Sigmoid colon (tissue), 6 donors: ENCODE measurements at regions not wholly inside any gene's neighbourhood (a gene's known extent, or its start where the extent isn't known, plus 50 kb on each side); places are given as distances from the start of the nearest gene placed in this dataset.

Experiments
- DNase-seq: peaks from one replicate; pipeline ENCODE4 v3.0.0-alpha.2; 2019
- H3K27ac ChIP-seq, 4 donors: fragments of 200-600 bp; sonication (generic); one replicate each; pipeline ENCODE4 v1.5.1; 2016 to 2019; ENCODE audit warnings: mild to moderate bottlenecking in 1 of 4
- H3K27me3 ChIP-seq, 3 donors: fragments of 200-600 bp; sonication (generic); one replicate each; pipeline ENCODE4 v1.5.1; 2019; ENCODE audit warnings: mild to moderate bottlenecking in 1 of 3
- H3K36me3 ChIP-seq, 4 donors: fragments of 200-600 bp; sonication (generic); one replicate each; pipeline ENCODE4 v1.5.1; 2016 to 2019
- H3K4me1 ChIP-seq, 4 donors: fragments of 200-600 bp; sonication (generic); one replicate each; pipeline ENCODE4 v1.5.1; 2017 to 2019
- H3K4me3 ChIP-seq, 4 donors: fragments of 200-600 bp; sonication (generic); one replicate each; pipeline ENCODE4 v1.5.1; 2017 to 2019; ENCODE audit warnings: mild to moderate bottlenecking in 2 of 4, moderate library complexity in 1 of 4
- H3K9me3 ChIP-seq, 4 donors: fragments of 200-600 bp in 3 of 4; sonication (generic) in 3 of 4; one replicate each; pipeline versions ENCODE4 v1.5.1 to v1.6.1; 2013 to 2019
- EP300 ChIP-seq, 4 donors: sonication (generic); formaldehyde crosslinking; IDR thresholded peaks; one replicate each; pipeline ENCODE4 v1.6.1; 2017; ENCODE audit warnings: antibody characterized with exemption in 4 of 4
- POLR2A ChIP-seq, 2 donors: fragments of 450-650 bp; IDR thresholded peaks; one replicate each; pipeline ENCODE4 v1.6.1; 2016; ENCODE audit warnings: antibody characterized with exemption in 2 of 2, mild to moderate bottlenecking in 2 of 2, moderate library complexity in 2 of 2
- POLR2AphosphoS5 ChIP-seq, 4 donors: sonication (generic); formaldehyde crosslinking; IDR thresholded peaks; one replicate each; pipeline ENCODE4 v1.6.1; 2017; ENCODE audit warnings: antibody characterized with exemption in 4 of 4
- WGBS, 2 donors: extraction: QIAGEN DNeasy Blood & Tissue Kit; methylation state at CpG; one replicate each; pipeline ENCODE4 v1.1.7; 2013; 5-methylcytosine and 5-hydroxymethylcytosine counted together
- intact Hi-C: fragments of 100-400 bp; cut with DNase I; formaldehyde crosslinking; loops from one replicate; pipeline ENCODE4 v1.15.1; 2023
- TF ChIP-seq, protein P1 (sequence below), 4 experiments: fragments of 450-650 bp in 3 of 4; fragments of 200-600 bp in 1 of 4; IDR thresholded peaks; one replicate each; pipeline ENCODE4 v1.5.1; 2016 to 2019; ENCODE audit warnings: antibody characterized with exemption in 4 of 4, mild to moderate bottlenecking in 3 of 4, moderate library complexity in 2 of 4
- donor health status: healthy with polysubstance abuse.
- donor health status: healthy.

DNA sequence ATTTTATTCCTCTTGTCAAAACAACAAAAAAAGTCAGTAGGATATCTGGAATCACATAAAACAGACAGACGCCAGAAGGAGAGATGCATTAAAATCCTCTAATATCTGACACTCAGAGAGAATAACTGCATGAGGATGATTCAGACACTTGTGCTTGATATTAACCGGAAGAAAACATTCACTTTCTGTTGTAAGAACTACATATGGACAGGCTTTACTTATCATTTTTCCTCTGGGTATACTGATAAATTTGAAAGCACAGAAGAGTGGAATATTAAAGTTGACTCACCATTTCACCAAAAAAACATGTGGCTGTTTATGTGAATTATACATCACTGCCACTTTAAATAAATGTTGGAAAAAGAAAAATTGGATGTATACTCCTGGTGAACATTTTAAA, 589.1 kb upstream of the CDH2 start:
- Histone ChIP-seq H3K4me3 (no peak overlapping the region), H3K27me3 (no peaks in the 10 kb centered on the region), H3K27ac (no peak overlapping the region), H3K4me1 (peaks cover 0 to 8% (median 5%) of the 10 kb centered on the region in 4 donors), H3K9me3 (no peaks in the 10 kb centered on the region), H3K36me3 (no peaks in the 10 kb centered on the region)
- TF ChIP-seq POLR2A (IDR thresholded peaks at IDR 0.05): no peak
- TF ChIP-seq POLR2AphosphoS5 (IDR thresholded peaks at IDR 0.05): no peak
- TF ChIP-seq EP300 (IDR thresholded peaks at IDR 0.05): no peak
- TF ChIP-seq, protein P1, sequence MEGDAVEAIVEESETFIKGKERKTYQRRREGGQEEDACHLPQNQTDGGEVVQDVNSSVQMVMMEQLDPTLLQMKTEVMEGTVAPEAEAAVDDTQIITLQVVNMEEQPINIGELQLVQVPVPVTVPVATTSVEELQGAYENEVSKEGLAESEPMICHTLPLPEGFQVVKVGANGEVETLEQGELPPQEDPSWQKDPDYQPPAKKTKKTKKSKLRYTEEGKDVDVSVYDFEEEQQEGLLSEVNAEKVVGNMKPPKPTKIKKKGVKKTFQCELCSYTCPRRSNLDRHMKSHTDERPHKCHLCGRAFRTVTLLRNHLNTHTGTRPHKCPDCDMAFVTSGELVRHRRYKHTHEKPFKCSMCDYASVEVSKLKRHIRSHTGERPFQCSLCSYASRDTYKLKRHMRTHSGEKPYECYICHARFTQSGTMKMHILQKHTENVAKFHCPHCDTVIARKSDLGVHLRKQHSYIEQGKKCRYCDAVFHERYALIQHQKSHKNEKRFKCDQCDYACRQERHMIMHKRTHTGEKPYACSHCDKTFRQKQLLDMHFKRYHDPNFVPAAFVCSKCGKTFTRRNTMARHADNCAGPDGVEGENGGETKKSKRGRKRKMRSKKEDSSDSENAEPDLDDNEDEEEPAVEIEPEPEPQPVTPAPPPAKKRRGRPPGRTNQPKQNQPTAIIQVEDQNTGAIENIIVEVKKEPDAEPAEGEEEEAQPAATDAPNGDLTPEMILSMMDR (IDR thresholded peaks at IDR 0.05): no peak
- 77 to 85% methylated on average over 2 of the region's 2 CpGs for WGBS, 2 donors
- DNase-seq: no peak
- intact Hi-C loops: no loop called here

GRCh38 chr18:28760299-28760698, 583.4 kb upstream of the CDH2 start:
- no peaks in the 10 kb centered on the region for H3K36me3 ChIP-seq
- no peak overlapping the region for H3K27ac ChIP-seq
- intact Hi-C loops: no loop called here
- no peak overlapping the region for H3K4me3 ChIP-seq
- no peak for TF ChIP-seq POLR2AphosphoS5 (IDR thresholded peaks at IDR 0.05)
- TF ChIP-seq, protein P1 (IDR thresholded peaks at IDR 0.05): no peak
- TF ChIP-seq POLR2A (IDR thresholded peaks at IDR 0.05): no peak
- TF ChIP-seq EP300 (IDR thresholded peaks at IDR 0.05): no peak
- no peaks in the 10 kb centered on the region for H3K4me1 ChIP-seq
- DNase-seq: no peak
- H3K27me3 ChIP-seq: no peaks in the 10 kb centered on the region
- no peaks in the 10 kb centered on the region for H3K9me3 ChIP-seq
- WGBS, 2 donors: 70 to 86% methylated on average over 5 of the region's 5 CpGs

DNA sequence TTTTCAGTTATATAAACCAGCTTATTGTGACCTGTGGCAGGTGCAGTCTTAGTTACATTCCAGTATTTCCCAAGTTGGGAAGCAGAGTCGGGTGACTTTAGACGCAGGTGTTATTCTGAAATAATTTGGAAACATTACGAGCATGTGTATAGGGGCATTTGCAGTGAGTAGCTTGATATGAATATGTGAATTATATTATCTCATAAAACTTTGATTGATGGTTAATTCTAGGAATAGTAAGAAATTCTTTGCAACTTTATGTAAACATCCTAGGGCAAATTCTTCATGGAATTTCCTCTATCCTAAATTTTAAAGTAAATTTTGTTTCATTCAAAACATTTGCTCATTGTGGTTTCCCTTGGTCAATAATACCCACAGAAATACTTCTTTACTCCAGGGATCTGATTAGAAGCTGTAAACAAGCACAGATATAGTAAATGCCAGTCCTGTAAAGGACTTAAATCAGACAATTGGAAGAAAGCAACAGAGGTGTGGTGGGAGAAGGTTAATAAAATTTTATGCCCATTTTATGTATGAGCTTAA, 580.6 kb upstream of the CDH2 start:
- Histone ChIP-seq H3K36me3 (no peaks in the 10 kb centered on the region), H3K4me3 (no peak overlapping the region), H3K9me3 (no peaks in the 10 kb centered on the region), H3K27me3 (no peaks in the 10 kb centered on the region), H3K4me1 (no peaks in the 10 kb centered on the region), H3K27ac (no peak overlapping the region)
- intact Hi-C loops: no loop called here
- TF ChIP-seq POLR2AphosphoS5 (IDR thresholded peaks at IDR 0.05): no peak
- no peak for TF ChIP-seq POLR2A (IDR thresholded peaks at IDR 0.05)
- no peak for TF ChIP-seq EP300 (IDR thresholded peaks at IDR 0.05)
- TF ChIP-seq, protein P1 (IDR thresholded peaks at IDR 0.05): no peak
- 80 to 92% methylated on average over 3 of the region's 3 CpGs for WGBS, 2 donors
- no peak for DNase-seq

GRCh38 chr18:28743115-28743514, 566.2 kb upstream of the CDH2 start:
- Histone ChIP-seq H3K27ac (no peak overlapping the region), H3K4me3 (no peak overlapping the region), H3K4me1 (no peaks in the 10 kb centered on the region), H3K9me3 (no peaks in the 10 kb centered on the region), H3K27me3 (no peaks in the 10 kb centered on the region), H3K36me3 (no peaks in the 10 kb centered on the region)
- intact Hi-C loops: no loop called here
- WGBS, 2 donors: 80 to 86% methylated on average over 4 of the region's 4 CpGs
- TF ChIP-seq POLR2AphosphoS5 (IDR thresholded peaks at IDR 0.05): no peak
- TF ChIP-seq, protein P1 (IDR thresholded peaks at IDR 0.05): no peak
- no peak for TF ChIP-seq POLR2A (IDR thresholded peaks at IDR 0.05)
- TF ChIP-seq EP300 (IDR thresholded peaks at IDR 0.05): no peak
- DNase-seq: no peak

DNA sequence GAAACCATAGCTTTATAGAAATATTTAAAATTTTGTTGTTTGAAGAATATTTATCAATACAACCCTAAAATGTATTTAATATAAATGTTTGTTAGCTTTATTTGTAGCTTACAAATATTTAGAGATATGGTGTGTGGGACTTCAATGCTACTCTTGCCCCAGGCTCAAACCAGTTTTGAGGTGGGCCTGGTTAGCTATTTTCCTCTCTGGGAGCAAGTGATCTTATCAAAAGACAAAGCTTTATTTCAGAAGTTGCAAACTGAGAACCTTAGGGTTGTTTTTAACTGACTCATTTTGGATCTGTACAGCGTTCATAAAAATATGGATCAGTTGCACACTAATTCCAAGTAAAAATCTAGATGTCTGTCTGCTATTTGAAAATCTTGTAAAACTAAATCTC, 563.6 kb upstream of the CDH2 start:
- WGBS, 2 donors: 89 to 94% methylated on average over 1 of the region's 1 CpG
- DNase-seq: no peak
- Histone ChIP-seq H3K9me3 (no peaks in the 10 kb centered on the region), H3K36me3 (no peaks in the 10 kb centered on the region), H3K27me3 (no peaks in the 10 kb centered on the region), H3K27ac (no peak overlapping the region), H3K4me3 (no peak overlapping the region), H3K4me1 (no peaks in the 10 kb centered on the region)
- TF ChIP-seq, protein P1 (IDR thresholded peaks at IDR 0.05): no peak
- TF ChIP-seq POLR2A (IDR thresholded peaks at IDR 0.05) (no peak), POLR2AphosphoS5 (IDR thresholded peaks at IDR 0.05) (no peak), EP300 (IDR thresholded peaks at IDR 0.05) (no peak)
- intact Hi-C loops: no loop called here
